GM19463 (cell line): ENCODE measurements at regions not wholly inside any gene's neighbourhood (a gene's known extent, or its start where the extent isn't known, plus 50 kb on each side); places are given as distances from the start of the nearest gene placed in this dataset.

ENCODE experiments used
- ATAC-seq: cut with Tn5 transposase; IDR thresholded peaks from one replicate; pipeline ENCODE4 v1.9.1; 2021; ENCODE audit warnings: mild to moderate bottlenecking, moderate library complexity; ENCODE audit not compliant: unreplicated experiment

GRCh38 chr4:98771959-98772632 lies 113.7 kb upstream of the TSPAN5 start:
- no peak for ATAC-seq

GRCh38 chr4:98765771-98766170 lies 107.4 kb upstream of the TSPAN5 start:
- no peak for ATAC-seq

GRCh38 chr4:98758182-98758581 lies 99.8 kb upstream of the TSPAN5 start:
- no peak for ATAC-seq

GRCh38 chr4:98754736-98755135 lies 96.3 kb upstream of the TSPAN5 start:
- no peak for ATAC-seq

- no peak for ATAC-seq
These were observed 90.8 kb upstream of the TSPAN5 start for GRCh38 chr4:98749206-98749605.

- no peak for ATAC-seq
These were observed 90.2 kb upstream of the TSPAN5 start for GRCh38 chr4:98748609-98749008.

GRCh38 chr4:98747393-98748091 lies 89.1 kb upstream of the TSPAN5 start:
- no peak for ATAC-seq

- ATAC-seq: no peak
These were observed 88.5 kb upstream of the TSPAN5 start for GRCh38 chr4:98746936-98747335.

- ATAC-seq: no peak
These were observed 88.1 kb upstream of the TSPAN5 start for GRCh38 chr4:98746530-98746929.

GRCh38 chr4:98745366-98745765 lies 87.0 kb upstream of the TSPAN5 start:
- no peak for ATAC-seq

GRCh38 chr4:98744372-98745150 lies 86.2 kb upstream of the TSPAN5 start:
- no peak for ATAC-seq

GRCh38 chr4:98741952-98742351 lies 83.5 kb upstream of the TSPAN5 start:
- no peak for ATAC-seq

GRCh38 chr4:98739751-98740150 lies 81.3 kb upstream of the TSPAN5 start:
- ATAC-seq: no peak

GRCh38 chr4:98733601-98734000 lies 75.2 kb upstream of the TSPAN5 start:
- ATAC-seq: no peak

GRCh38 chr4:98728871-98729270 lies 70.5 kb upstream of the TSPAN5 start:
- no peak for ATAC-seq

GRCh38 chr4:98728433-98728832 lies 70.0 kb upstream of the TSPAN5 start:
- ATAC-seq: no peak

GRCh38 chr4:98722000-98722399 lies 63.6 kb upstream of the TSPAN5 start:
- ATAC-seq: no peak

- no peak for ATAC-seq
These were observed 62.6 kb upstream of the TSPAN5 start for GRCh38 chr4:98720871-98721480.

GRCh38 chr4:98716796-98717195 lies 58.4 kb upstream of the TSPAN5 start:
- ATAC-seq: no peak

- no peak for ATAC-seq
These were observed 54.2 kb upstream of the TSPAN5 start for GRCh38 chr4:98712607-98713006.

- no peak for ATAC-seq
These were observed 53.1 kb upstream of the TSPAN5 start for GRCh38 chr4:98711526-98711925.
